ENCODE measurements at regions not wholly inside any gene's neighbourhood (a gene's known extent, or its start where the extent isn't known, plus 50 kb on each side); places are given as distances from the start of the nearest gene placed in this dataset.

DNA sequence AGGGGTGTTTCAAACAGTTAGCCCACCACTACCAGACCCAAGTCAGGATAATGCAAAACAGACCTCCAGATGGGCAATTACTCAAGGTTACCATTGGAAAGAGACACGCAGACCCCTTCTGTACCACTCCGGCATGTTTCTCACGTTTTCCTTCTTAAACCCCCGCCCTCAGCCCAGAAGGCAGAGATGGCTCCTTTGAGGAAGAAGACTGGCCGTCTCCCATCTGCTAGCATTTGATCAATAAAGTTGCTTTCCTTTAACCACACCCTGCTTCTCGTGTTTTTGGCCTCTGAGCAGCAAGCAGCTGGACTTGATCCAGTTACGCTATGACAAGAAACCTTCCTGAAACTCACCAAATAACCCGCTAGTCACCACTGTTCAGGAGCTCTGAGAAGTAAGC lies 1012.4 kb upstream of the GYPC start:
- in situ Hi-C loops (cut with MboI; ENCODE audit: low sequenced_read_pairs) = no loop called here
- no peak overlapping the region for H2BK120ac ChIP-seq (ENCODE audit: low read depth, low read length)
- no peaks in the 10 kb centered on the region for H3K4me1 ChIP-seq (ENCODE audit: control insufficient read depth, insufficient read depth, low read length)
- peaks cover 10% of the 10 kb centered on the region for H3K9me3 ChIP-seq (ENCODE audit: control insufficient read depth, insufficient read depth, low read length)
- ChIA-PET POLR2A (ENCODE audit: unreplicated experiment) (no interaction called here), CTCF (no interaction called here)
- TF ChIP-seq RCOR1 (IDR thresholded peaks at IDR 0.05; ENCODE audit: insufficient replicate concordance, low read length) = no peak
- H3K23ac ChIP-seq (ENCODE audit: low read depth, low read length) = no peak overlapping the region
- H3K4me3 ChIP-seq (ENCODE audit: insufficient read depth, low read depth, low read length) = no peak overlapping the region
- H2BK15ac ChIP-seq (ENCODE audit: low read depth, low read length) = no peak overlapping the region
- BruUV-seq (replicated peaks) = no TSS peak
- H2AK5ac ChIP-seq (ENCODE audit: low read depth, low read length) = no peak overlapping the region
- no peak overlapping the region for H3K9ac ChIP-seq (ENCODE audit: low read depth, low read length)
- intact Hi-C loops (cut with micrococcal nuclease) = no loop called here
- dilution Hi-C loops (cut with HindIII; ENCODE audit: low sequenced_read_pairs, unreplicated experiment) = no loop called here
- no peak overlapping the region for H3K27ac ChIP-seq (ENCODE audit: insufficient read depth, low read length)
- no peak overlapping the region for H4K91ac ChIP-seq (ENCODE audit: insufficient read depth, low read depth, low read length)
- no peak overlapping the region for H2AK9ac ChIP-seq (replicated peaks; ENCODE audit: low read depth, low read length, poor library complexity)
- WGBS, 2 experiments (ENCODE audit: extremely low coverage in 2 of 2, insufficient read length in 1 of 2) = no CpG with 5 or more reads among the region's 8 CpGs
- no peaks in the 10 kb centered on the region for H3K79me1 ChIP-seq (ENCODE audit: low read depth in 1 of 2, low read length in 2 of 2)
- H4K20me1 ChIP-seq (ENCODE audit: insufficient read depth, low read length) = no peaks in the 10 kb centered on the region
- no peak overlapping the region for H3K56ac ChIP-seq (ENCODE audit: extremely low read depth, insufficient read depth, low read length)
- H3K27me3 ChIP-seq (ENCODE audit: control insufficient read depth, insufficient read depth, low read length) = no peaks in the 10 kb centered on the region
- ATAC-seq (ENCODE audit: low read depth) = no peak
- H3K36me3 ChIP-seq (ENCODE audit: control insufficient read depth, insufficient read depth, low read length) = no peaks in the 10 kb centered on the region
- DNase-seq = no peak
- H4K8ac ChIP-seq (ENCODE audit: low read depth in 2 of 2, low read length in 2 of 2) = no peak overlapping the region
- no peak overlapping the region for H2BK20ac ChIP-seq (ENCODE audit: low read depth, low read length)
- H2AFZ ChIP-seq (replicated peaks; ENCODE audit: low read length, poor library complexity) = no peak overlapping the region
- H3K9me1 ChIP-seq (ENCODE audit: insufficient read depth, low read length) = no peaks in the 10 kb centered on the region
- no peak overlapping the region for H3K4me2 ChIP-seq (ENCODE audit: low read depth, low read length)
- H3K18ac ChIP-seq (ENCODE audit: low read depth, low read length) = no peak overlapping the region
- H3K14ac ChIP-seq (replicated peaks; ENCODE audit: low read depth, low read length) = no peak overlapping the region
- H2BK5ac ChIP-seq (ENCODE audit: low read depth, low read length, poor library complexity, severe bottlenecking) = no peak overlapping the region
- no peak overlapping the region for H4K5ac ChIP-seq (ENCODE audit: low read depth, low read length)
- H3K4ac ChIP-seq (ENCODE audit: low read depth, low read length) = no peak overlapping the region

Measured in IMR-90 (cell line).